Amygdala (tissue), 56 donors: ENCODE measurements at regions not wholly inside any gene's neighbourhood (a gene's known extent, or its start where the extent isn't known, plus 50 kb on each side); places are given as distances from the start of the nearest gene placed in this dataset.

Experiments
- DNase-seq, 56 donors: peaks; one replicate each; lab custom pipeline; 2025; lab: John Stamatoyannopoulos, UW

DNA sequence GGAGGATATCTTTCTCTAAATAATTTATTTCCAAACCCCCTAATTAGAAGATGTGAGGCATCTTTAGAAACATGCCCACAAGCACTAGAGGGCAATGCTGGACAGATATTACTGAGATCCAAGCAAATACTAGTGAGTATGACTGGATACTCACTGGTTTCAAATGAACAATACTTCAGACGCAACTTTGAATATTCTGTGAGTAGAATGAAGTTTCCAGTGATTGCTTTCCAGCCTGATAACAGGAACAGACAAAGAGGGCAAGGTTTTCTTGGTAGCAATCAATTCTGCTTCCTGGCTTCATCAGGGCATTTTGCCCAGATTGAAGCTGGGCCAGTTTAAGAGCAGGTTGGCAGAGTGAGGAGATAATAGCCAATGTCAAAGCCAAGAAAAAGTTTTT, 442.6 kb upstream of the PDZRN3 start:
- no peak for DNase-seq

GRCh38 chr3:74066456-74066855, 441.7 kb upstream of the PDZRN3 start:
- DNase-seq = no peak

GRCh38 chr3:74059923-74060600, 435.3 kb upstream of the PDZRN3 start:
- DNase-seq = no peak

- no peak for DNase-seq
Measured at GRCh38 chr3:74059301-74059922, 434.7 kb upstream of the PDZRN3 start.

GRCh38 chr3:74057169-74057568, 432.4 kb upstream of the PDZRN3 start:
- DNase-seq = no peak

GRCh38 chr3:74055061-74055460, 430.3 kb upstream of the PDZRN3 start:
- DNase-seq = no peak

GRCh38 chr3:74054566-74054965, 429.8 kb upstream of the PDZRN3 start:
- DNase-seq = no peak

- DNase-seq = no peak
Measured at GRCh38 chr3:74053970-74054516, 429.3 kb upstream of the PDZRN3 start.

GRCh38 chr3:74049444-74049843, 424.7 kb upstream of the PDZRN3 start:
- no peak for DNase-seq

- DNase-seq = no peak
Measured at GRCh38 chr3:74048699-74049098, 424.0 kb upstream of the PDZRN3 start.

- no peak for DNase-seq
Measured at GRCh38 chr3:74045000-74045399, 420.3 kb upstream of the PDZRN3 start.

GRCh38 chr3:74041068-74041675, 416.4 kb upstream of the PDZRN3 start:
- no peak for DNase-seq

GRCh38 chr3:74039105-74039504, 414.4 kb upstream of the PDZRN3 start:
- no peak for DNase-seq

GRCh38 chr3:74036568-74036967, 411.8 kb upstream of the PDZRN3 start:
- DNase-seq = no peak

DNA sequence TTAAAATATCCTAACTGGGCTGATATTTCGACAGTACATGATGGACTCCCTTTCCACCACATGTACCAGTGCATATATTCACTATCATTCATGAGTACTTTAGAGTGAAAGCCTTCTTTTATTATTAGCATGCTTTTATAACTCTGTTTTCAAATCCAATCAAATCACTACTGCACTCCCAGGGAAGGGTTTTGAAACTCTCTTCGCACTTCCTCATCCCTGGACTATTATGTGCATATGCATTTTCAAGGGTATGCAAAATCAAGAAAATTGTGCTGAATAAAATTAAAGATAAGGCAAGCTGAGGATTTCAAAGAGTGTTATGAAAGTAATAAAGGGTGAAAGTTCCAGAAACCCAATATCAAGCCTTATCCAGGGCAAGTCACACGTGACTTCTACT, 411.4 kb upstream of the PDZRN3 start:
- DNase-seq = no peak

DNA sequence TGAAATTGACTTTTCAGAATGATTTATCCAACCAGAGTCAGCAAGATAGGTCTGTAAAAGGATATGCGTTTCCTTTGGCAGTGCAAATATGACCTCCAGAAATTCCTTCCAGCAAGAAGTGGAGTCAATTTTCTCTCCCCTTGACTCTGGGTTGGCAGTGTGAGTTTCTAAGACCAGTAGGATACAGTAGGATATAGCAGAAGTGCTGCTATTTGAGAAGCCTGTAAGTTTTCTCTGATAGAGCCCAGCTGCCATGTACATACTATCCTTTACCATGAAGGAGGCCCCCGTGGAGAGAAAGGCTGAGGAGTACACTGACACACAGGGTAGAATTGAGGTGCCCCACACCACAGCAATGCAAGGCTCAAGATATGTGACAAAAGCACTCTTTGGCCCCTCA, 409.1 kb upstream of the PDZRN3 start:
- DNase-seq = no peak

DNA sequence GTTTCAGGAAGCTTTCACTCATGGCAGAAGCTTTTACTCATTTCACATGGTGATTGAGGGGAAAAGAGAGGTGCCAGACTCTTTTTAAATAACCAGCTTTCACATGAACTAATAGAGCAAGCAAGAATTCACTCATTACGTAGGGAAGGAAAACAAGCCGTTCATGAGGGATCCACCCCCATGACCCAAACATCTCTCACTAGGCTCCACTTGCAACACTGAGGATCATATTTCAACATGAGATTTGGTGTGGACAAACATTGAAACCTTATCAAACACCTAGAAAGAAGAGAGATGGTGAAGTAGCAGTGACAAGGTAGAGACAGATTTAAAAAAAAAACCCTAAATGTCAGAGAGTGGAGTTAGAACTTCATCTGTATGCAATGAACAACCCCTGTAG, 408.6 kb upstream of the PDZRN3 start:
- no peak for DNase-seq

DNA sequence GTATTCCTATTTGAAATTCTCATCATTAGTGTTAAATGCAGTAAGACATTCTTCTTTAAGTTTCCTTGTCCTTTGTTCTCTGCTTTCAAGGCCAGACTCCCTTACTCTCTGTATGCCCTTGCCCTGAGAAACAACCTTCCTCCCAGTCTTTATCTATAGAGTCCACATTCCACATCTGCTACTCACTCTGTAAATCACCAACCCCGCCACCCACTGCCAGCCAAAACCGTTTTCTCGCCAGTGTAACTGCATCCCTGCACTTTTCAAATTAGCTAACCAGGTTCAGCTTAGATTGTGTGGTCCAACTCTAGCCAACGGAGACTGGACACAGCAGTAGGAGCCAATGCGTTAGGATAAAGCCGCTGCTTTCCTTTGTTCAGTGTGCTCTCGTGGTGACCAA, 402.4 kb upstream of the PDZRN3 start:
- no peak for DNase-seq

DNA sequence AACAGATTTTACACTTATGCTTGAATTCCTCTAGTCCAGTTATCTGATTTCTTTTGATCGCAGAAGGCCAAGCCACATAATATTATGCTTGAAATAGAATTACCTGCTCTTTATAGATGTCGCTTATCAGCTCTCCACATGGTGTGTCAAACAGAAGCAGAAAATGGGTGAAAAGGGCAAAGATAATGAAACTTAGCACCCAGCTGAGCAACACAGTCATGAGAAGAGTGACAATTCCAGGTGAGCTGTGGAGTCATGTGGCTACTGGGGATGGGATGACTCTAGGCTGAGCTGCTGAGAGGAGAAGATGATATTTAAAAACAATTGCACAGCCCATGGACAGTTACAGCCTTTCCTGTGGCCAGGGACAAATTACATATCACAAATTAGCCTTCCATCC, 398.7 kb upstream of the PDZRN3 start:
- DNase-seq = no peak

DNA sequence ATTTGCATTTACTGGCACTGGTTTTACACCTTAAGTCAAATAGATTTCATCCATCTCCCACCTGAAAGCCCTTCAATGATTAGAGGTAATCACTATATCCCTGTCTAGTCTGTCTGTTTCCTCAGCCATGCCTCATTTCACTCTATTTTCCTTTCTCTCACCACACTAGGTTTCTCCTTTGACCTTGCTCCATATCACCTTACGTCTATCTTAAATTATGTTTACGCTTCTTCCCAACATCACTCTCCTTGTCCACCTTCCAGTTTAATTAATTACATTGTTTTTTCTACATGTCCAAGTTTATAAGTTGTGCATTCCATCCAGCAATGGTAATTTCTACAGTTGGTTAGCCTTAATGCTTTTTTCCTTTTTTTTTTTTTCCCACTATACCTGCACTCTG, 396.7 kb upstream of the PDZRN3 start:
- DNase-seq = no peak

DNA sequence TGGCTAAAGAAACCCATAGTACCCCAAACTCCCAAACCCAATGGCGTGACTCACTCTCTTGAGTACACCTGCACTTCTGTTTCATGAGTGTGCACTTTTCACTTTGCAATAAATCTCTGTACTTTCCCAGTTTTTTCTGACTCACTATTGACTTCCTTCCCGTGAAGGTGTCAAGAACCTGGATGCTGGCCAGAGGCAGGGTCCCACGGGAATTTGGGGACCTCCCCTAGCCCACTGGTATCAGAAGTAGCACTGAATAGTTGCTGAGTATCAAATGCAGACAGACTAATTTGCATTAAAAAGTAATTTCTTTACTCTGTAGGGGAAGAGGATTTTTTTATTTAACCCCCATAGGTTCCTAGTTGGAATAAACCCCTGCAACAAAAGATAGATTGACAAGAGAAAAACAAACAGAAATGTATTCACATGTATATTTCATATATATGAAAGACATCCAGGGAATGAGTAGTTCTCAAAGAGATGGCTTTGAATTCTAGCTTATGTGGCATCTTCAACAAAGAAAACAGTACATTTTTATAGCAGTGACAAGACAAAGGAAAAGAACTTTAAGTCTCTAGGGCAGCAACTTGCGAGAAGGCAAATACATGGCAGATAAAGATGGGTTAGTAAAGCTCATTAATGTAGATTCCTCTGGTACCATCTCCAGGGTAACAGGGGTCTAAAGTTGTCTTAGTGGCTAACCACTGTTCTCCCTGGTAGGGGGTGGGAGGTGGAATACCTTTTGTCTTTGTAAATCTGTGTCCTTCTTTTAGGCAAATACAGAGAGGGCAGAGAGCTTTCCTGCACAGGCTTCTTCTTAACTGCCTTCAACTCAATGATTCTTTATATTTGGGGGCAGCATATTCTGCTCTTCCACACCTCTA, 385.5 kb upstream of the PDZRN3 start:
- DNase-seq = no peak
